ENCODE measurements at regions not wholly inside any gene's neighbourhood (a gene's known extent, or its start where the extent isn't known, plus 50 kb on each side); places are given as distances from the start of the nearest gene placed in this dataset.

- DNase-seq: no peak
- Histone ChIP-seq H3K27me3 (ENCODE audit: control insufficient read depth, insufficient read depth, low read length) (no peaks in the 10 kb centered on the region), H3K36me3 (ENCODE audit: control insufficient read depth in 2 of 3, insufficient read depth in 3 of 3, low read length in 3 of 3) (no peaks in the 10 kb centered on the region), H3K4me1 (ENCODE audit: control insufficient read depth in 2 of 3, insufficient read depth in 2 of 3, low read depth in 1 of 3, low read length in 3 of 3) (no peaks in the 10 kb centered on the region), H3K4me3 (ENCODE audit: low read length in 3 of 3) (no peak overlapping the region), H3K9me3 (ENCODE audit: control insufficient read depth in 2 of 3, insufficient read depth in 1 of 3, low read length in 3 of 3) (peaks cover 0 to 17% (median 4%) of the 10 kb centered on the region in 3 donors), H3K9ac (ENCODE audit: low read length in 3 of 3) (no peak overlapping the region), H3K27ac (ENCODE audit: low read depth in 2 of 2, low read length in 2 of 2) (no peak overlapping the region)
- no peak for FAIRE-seq
- intact Hi-C loops (cut with DNase I): no loop called here
- no peak for TF ChIP-seq CTCF (IDR thresholded peaks at IDR 0.05; ENCODE audit: borderline replicate concordance, extremely low read depth, insufficient read depth)
Observed at GRCh38 chr2:11032396-11032795, 120.7 kb downstream of the KCNF1 start.

- no peaks in the 10 kb centered on the region for H3K27me3 ChIP-seq (ENCODE audit: control insufficient read depth, insufficient read depth, low read length)
- no peak overlapping the region for H3K27ac ChIP-seq (ENCODE audit: low read depth in 2 of 2, low read length in 2 of 2)
- intact Hi-C loops (cut with DNase I): no loop called here
- peaks cover 0 to 20% (median 4%) of the 10 kb centered on the region in 3 donors for H3K9me3 ChIP-seq (ENCODE audit: control insufficient read depth in 2 of 3, insufficient read depth in 1 of 3, low read length in 3 of 3)
- H3K9ac ChIP-seq (ENCODE audit: low read length in 3 of 3): no peak overlapping the region
- DNase-seq (no peak), FAIRE-seq (no peak)
- H3K36me3 ChIP-seq (ENCODE audit: control insufficient read depth in 2 of 3, insufficient read depth in 3 of 3, low read length in 3 of 3): no peaks in the 10 kb centered on the region
- H3K4me1 ChIP-seq (ENCODE audit: control insufficient read depth in 2 of 3, insufficient read depth in 2 of 3, low read depth in 1 of 3, low read length in 3 of 3): no peaks in the 10 kb centered on the region
- no peak for TF ChIP-seq CTCF (IDR thresholded peaks at IDR 0.05; ENCODE audit: borderline replicate concordance, extremely low read depth, insufficient read depth)
- no peak overlapping the region for H3K4me3 ChIP-seq (ENCODE audit: low read length in 3 of 3)
Observed at GRCh38 chr2:11033114-11033513, 121.4 kb downstream of the KCNF1 start.

- Histone ChIP-seq H3K9me3 (ENCODE audit: control insufficient read depth in 2 of 3, insufficient read depth in 1 of 3, low read length in 3 of 3) (peaks cover 0 to 14% (median 0%) of the 10 kb centered on the region in 3 donors), H3K4me1 (ENCODE audit: control insufficient read depth in 2 of 3, insufficient read depth in 2 of 3, low read depth in 1 of 3, low read length in 3 of 3) (no peaks in the 10 kb centered on the region), H3K4me3 (ENCODE audit: low read length in 3 of 3) (no peak overlapping the region), H3K9ac (ENCODE audit: low read length in 3 of 3) (no peak overlapping the region), H3K27ac (ENCODE audit: low read depth in 2 of 2, low read length in 2 of 2) (no peak overlapping the region), H3K36me3 (ENCODE audit: control insufficient read depth in 2 of 3, insufficient read depth in 3 of 3, low read length in 3 of 3) (no peaks in the 10 kb centered on the region), H3K27me3 (ENCODE audit: control insufficient read depth, insufficient read depth, low read length) (no peaks in the 10 kb centered on the region)
- intact Hi-C loops (cut with DNase I): no loop called here
- no peak for FAIRE-seq
- DNase-seq: no peak
- TF ChIP-seq CTCF (IDR thresholded peaks at IDR 0.05; ENCODE audit: borderline replicate concordance, extremely low read depth, insufficient read depth): no peak
Observed at GRCh38 chr2:11038641-11039040, 116.6 kb upstream of the SLC66A3 start.

- TF ChIP-seq CTCF (IDR thresholded peaks at IDR 0.05; ENCODE audit: borderline replicate concordance, extremely low read depth, insufficient read depth): no peak
- no peak for DNase-seq
- peaks cover 0 to 9% (median 0%) of the 10 kb centered on the region in 3 donors for H3K9me3 ChIP-seq (ENCODE audit: control insufficient read depth in 2 of 3, insufficient read depth in 1 of 3, low read length in 3 of 3)
- H3K9ac ChIP-seq (ENCODE audit: low read length in 3 of 3): no peak overlapping the region
- no peaks in the 10 kb centered on the region for H3K4me1 ChIP-seq (ENCODE audit: control insufficient read depth in 2 of 3, insufficient read depth in 2 of 3, low read depth in 1 of 3, low read length in 3 of 3)
- intact Hi-C loops (cut with DNase I): no loop called here
- no peak overlapping the region for H3K27ac ChIP-seq (ENCODE audit: low read depth in 2 of 2, low read length in 2 of 2)
- no peak for FAIRE-seq
- no peaks in the 10 kb centered on the region for H3K36me3 ChIP-seq (ENCODE audit: control insufficient read depth in 2 of 3, insufficient read depth in 3 of 3, low read length in 3 of 3)
- H3K27me3 ChIP-seq (ENCODE audit: control insufficient read depth, insufficient read depth, low read length): no peaks in the 10 kb centered on the region
- H3K4me3 ChIP-seq (ENCODE audit: low read length in 3 of 3): no peak overlapping the region
Observed at GRCh38 chr2:11040992-11041391, 114.3 kb upstream of the SLC66A3 start.
